RWPE2 (cell line): ENCODE measurements at regions not wholly inside any gene's neighbourhood (a gene's known extent, or its start where the extent isn't known, plus 50 kb on each side); places are given as distances from the start of the nearest gene placed in this dataset.
A peak's percentile ranks its signal among the peaks of the same experiment; 100 is the strongest.
"Not testable (repeated sequence)": the region's sequence is repeated elsewhere in the genome, so short reads cannot be mapped to it uniquely, and the experiment has no call there.

Experiments used
- ATAC-seq: fragments of 200-7000 bp; cut with Tn5 transposase; 3 replicates; pipeline ENCODE4 v1.9.1; 2021; ENCODE audit warnings: low read depth
- DNase-seq: peaks from one replicate; pipeline ENCODE4 v3.0.0-alpha.2; 2020; ENCODE audit warnings: low spot score
- H3K27ac ChIP-seq: fragments of 450-650 bp; 2 replicates; pipeline ENCODE4 v1.5.1; 2017; ENCODE audit warnings: mild to moderate bottlenecking; ENCODE audit not compliant: poor library complexity, severe bottlenecking
- H3K27me3 ChIP-seq: fragments of 250-450 bp; sonication (Bioruptor Pico); 2 replicates; pipeline ENCODE4 v1.5.1; 2021; ENCODE audit warnings: mild to moderate bottlenecking, moderate library complexity; ENCODE audit not compliant: insufficient read depth, poor library complexity, severe bottlenecking
- H3K36me3 ChIP-seq: fragments of 250-450 bp; sonication (Bioruptor Pico); 2 replicates; pipeline ENCODE4 v1.5.1; 2020; ENCODE audit warnings: low read depth, mild to moderate bottlenecking, moderate library complexity
- H3K4me1 ChIP-seq: fragments of 250-450 bp; sonication (Bioruptor Pico); 2 replicates; pipeline ENCODE4 v1.5.1; 2021; ENCODE audit warnings: mild to moderate bottlenecking, moderate library complexity; ENCODE audit not compliant: insufficient read depth, poor library complexity, severe bottlenecking
- H3K4me3 ChIP-seq: fragments of 250-450 bp; sonication (Bioruptor Pico); 2 replicates; pipeline ENCODE4 v1.5.1; 2021; ENCODE audit warnings: mild to moderate bottlenecking, moderate library complexity; ENCODE audit not compliant: severe bottlenecking
- H3K9me3 ChIP-seq: fragments of 250-450 bp; sonication (Bioruptor Pico); 2 replicates; pipeline ENCODE4 v1.5.1; 2021; ENCODE audit warnings: mild to moderate bottlenecking, moderate library complexity; ENCODE audit not compliant: severe bottlenecking
- TF ChIP-seq, protein P1 (sequence below): fragments of 450-650 bp; IDR thresholded peaks from one replicate; pipeline ENCODE4 v1.5.1; 2017; ENCODE audit warnings: mild to moderate bottlenecking, moderate library complexity; ENCODE audit not compliant: poor library complexity, severe bottlenecking

DNA sequence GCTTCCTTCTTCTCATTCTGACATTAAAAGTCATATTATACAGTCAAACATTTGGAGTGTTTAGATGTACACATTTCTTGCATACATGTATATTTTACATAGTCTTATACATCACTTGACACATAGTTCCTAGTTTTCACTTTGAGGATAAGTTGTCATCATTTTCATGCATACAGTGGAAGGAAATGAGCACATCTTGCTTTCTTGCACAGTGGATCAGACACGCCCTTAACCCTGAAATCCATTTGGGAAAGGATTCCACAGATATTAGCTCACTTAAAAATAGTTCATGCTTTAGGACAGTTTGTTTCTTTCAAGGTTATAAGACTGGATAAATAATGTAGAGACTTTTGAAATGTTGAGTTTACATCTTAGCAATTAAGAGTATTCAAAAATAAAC is 148.6 kb upstream of the MME start:
- H3K36me3 ChIP-seq: no peaks in the 10 kb centered on the region
- H3K9me3 ChIP-seq: no peaks in the 10 kb centered on the region
- H3K4me1 ChIP-seq: peaks cover 14% of the 10 kb centered on the region
- ATAC-seq (peak; percentile 81), DNase-seq (no peak)
- H3K4me3 ChIP-seq: no peak overlapping the region
- H3K27me3 ChIP-seq: no peaks in the 10 kb centered on the region
- peak overlapping the region; percentile 54 for H3K27ac ChIP-seq
- TF ChIP-seq, protein P1, sequence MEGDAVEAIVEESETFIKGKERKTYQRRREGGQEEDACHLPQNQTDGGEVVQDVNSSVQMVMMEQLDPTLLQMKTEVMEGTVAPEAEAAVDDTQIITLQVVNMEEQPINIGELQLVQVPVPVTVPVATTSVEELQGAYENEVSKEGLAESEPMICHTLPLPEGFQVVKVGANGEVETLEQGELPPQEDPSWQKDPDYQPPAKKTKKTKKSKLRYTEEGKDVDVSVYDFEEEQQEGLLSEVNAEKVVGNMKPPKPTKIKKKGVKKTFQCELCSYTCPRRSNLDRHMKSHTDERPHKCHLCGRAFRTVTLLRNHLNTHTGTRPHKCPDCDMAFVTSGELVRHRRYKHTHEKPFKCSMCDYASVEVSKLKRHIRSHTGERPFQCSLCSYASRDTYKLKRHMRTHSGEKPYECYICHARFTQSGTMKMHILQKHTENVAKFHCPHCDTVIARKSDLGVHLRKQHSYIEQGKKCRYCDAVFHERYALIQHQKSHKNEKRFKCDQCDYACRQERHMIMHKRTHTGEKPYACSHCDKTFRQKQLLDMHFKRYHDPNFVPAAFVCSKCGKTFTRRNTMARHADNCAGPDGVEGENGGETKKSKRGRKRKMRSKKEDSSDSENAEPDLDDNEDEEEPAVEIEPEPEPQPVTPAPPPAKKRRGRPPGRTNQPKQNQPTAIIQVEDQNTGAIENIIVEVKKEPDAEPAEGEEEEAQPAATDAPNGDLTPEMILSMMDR: no peak

DNA sequence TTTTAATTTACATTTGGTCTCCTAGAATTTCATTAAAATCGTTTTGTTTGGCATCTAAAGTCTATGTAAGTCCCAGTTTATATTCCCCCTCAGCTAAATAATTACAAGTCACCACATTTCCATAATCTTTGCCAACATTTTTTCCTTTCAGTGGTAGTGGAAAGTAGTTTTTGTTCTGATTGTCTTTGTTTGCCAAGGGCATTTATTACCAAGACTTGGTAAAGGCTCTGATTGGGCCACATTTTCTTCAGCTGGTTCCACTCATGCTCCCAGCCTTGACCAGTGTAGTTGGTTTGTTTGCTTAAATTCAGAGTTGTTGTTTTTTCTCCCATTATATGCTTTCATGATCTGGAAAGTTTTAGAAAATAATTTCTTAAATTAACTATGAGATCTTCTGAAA is 153.4 kb upstream of the MME start:
- Histone ChIP-seq H3K36me3 (no peaks in the 10 kb centered on the region), H3K4me3 (no peak overlapping the region), H3K9me3 (no peaks in the 10 kb centered on the region), H3K4me1 (peaks cover 6% of the 10 kb centered on the region), H3K27ac (no peak overlapping the region), H3K27me3 (no peaks in the 10 kb centered on the region)
- TF ChIP-seq, protein P1: no peak
- ATAC-seq (no peak), DNase-seq (no peak)

DNA sequence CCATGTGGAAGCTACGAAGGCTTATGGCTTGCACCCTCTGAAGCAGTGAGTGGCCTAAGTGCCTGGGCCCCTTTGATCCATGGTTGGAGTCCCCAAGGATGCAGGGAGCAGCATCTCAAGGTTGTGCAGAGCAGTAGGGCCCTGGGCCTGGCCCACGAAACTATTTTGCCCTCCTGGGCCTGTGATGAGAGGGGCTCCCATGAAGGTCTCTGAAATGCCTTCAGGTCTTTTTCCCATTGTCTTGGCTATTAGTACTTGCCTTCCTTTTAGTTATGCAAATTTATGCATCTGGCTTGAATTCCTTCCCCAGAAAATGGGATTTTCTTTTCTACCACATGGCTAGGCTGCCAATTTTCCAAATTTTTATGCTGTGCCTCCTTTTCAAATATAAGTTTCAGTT is 158.8 kb upstream of the MME start:
- DNase-seq: no peak
- TF ChIP-seq, protein P1: no peak
- no peaks in the 10 kb centered on the region for H3K36me3 ChIP-seq
- no peaks in the 10 kb centered on the region for H3K27me3 ChIP-seq
- no peak for ATAC-seq
- H3K9me3 ChIP-seq: no peaks in the 10 kb centered on the region
- no peaks in the 10 kb centered on the region for H3K4me1 ChIP-seq
- H3K27ac ChIP-seq: no peak overlapping the region
- H3K4me3 ChIP-seq: no peak overlapping the region

DNA sequence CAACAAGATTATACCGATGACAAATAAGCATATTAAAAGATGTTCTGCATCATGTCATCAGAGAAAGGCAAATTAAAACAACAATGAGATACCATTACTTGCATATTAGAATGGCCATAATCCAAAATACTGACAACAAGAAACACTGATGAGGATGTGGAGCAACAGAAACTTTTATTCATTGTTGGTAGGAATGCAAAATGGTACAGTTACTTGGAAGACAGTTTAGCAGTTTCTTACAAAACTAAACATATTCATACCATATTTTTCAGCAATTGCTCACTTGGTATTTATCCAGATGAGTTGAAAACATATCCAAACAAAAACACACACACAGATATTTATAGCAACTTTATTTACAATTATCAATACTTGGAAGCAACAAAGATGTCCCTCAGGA is 160.9 kb upstream of the MME start:
- H3K4me1 ChIP-seq: no peaks in the 10 kb centered on the region
- H3K4me3 ChIP-seq: no peak overlapping the region
- no peak overlapping the region for H3K27ac ChIP-seq
- H3K36me3 ChIP-seq: no peaks in the 10 kb centered on the region
- TF ChIP-seq, protein P1: no peak
- DNase-seq (no peak), ATAC-seq (no peak)
- H3K9me3 ChIP-seq: no peaks in the 10 kb centered on the region
- no peaks in the 10 kb centered on the region for H3K27me3 ChIP-seq

DNA sequence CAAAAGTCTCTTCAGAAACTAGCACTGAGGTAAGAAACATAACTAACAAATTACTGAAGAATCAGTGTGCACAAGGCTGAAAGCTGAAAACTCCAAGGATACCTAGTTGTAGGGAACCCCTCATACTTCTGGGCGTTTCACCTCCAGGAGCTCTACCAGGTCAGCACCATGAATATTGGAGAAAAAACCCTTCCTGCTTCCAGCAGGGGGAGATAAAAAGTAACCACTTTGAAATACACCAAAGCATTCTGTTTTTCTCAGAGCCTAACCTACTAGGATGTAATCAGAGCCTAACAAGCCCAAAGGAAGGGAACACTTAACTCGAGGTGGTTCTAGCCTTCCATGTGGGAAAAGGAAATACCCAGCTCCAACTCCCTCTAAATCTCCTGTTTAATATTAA is 175.8 kb upstream of the MME start:
- Histone ChIP-seq H3K27ac (no peak overlapping the region), H3K4me3 (no peak overlapping the region), H3K4me1 (no peaks in the 10 kb centered on the region), H3K27me3 (no peaks in the 10 kb centered on the region), H3K9me3 (no peaks in the 10 kb centered on the region), H3K36me3 (no peaks in the 10 kb centered on the region)
- DNase-seq (no peak), ATAC-seq (peak; percentile 64)
- TF ChIP-seq, protein P1: peak; percentile 58

DNA sequence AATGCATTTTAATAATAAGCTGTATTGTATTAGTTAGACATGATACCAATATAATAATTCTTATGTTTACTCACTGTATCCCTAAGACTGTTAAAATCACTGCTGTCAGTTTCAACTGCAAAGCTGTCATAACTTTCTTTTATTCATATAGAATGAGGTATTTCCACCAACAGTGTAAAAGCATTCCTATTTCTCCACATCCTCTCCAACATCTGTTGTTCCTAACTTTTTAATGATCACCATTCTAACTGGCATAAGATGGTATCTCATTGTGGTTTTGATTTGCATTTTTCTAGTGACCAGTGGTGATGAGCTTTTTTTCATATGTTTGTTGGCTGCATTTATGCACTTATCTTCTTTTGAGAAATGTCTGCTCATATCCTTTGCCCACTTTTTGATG is 177.6 kb upstream of the MME start:
- H3K27me3 ChIP-seq, H3K27ac ChIP-seq, ATAC-seq: not testable (repeated sequence)

More for the DNA sequence above, 177.6 kb upstream of the MME start:
- H3K4me1 ChIP-seq, H3K4me3 ChIP-seq, DNase-seq, H3K36me3 ChIP-seq, H3K9me3 ChIP-seq: not testable (repeated sequence)
